ENCODE measurements at regions not wholly inside any gene's neighbourhood (a gene's known extent, or its start where the extent isn't known, plus 50 kb on each side); places are given as distances from the start of the nearest gene placed in this dataset.

DNA sequence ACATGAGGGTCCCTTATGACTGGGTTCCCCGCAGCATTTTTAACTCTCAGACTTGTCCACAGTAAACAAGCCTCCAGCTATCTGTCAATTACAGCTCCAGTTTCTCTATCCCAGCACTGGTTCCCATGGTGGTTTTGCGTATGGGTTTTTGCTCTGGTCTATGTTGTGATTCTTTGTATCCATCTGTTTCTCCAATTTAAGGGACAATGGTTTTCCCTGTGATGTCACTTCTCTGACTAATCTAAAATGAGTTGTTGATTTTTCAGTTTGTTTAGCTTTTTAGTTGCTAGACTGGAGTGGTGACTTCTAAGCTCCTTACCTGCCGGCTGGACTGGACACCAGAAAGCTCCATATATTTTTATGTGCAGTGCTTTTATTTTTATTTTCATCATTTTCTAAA lies 303.7 kb downstream of the INHBA start:
- peaks cover 1% of the 10 kb centered on the region for H3K27me3 Mint-ChIP-seq (ENCODE audit: insufficient read depth, low read depth, poor library complexity)
- no peaks in the 10 kb centered on the region for H3K79me2 ChIP-seq (replicated peaks; ENCODE audit: insufficient read depth)
- H3K27ac Mint-ChIP-seq = no peak overlapping the region
- no peaks in the 10 kb centered on the region for H3K9me2 ChIP-seq (ENCODE audit: insufficient read depth)
- H3F3A ChIP-seq (replicated peaks; ENCODE audit: low read depth) = no peaks in the 10 kb centered on the region
- no peaks in the 10 kb centered on the region for H3K36me3 Mint-ChIP-seq (ENCODE audit: low read depth)
- H3K4me1 ChIP-seq (ENCODE audit: insufficient read depth) = peaks cover 12% of the 10 kb centered on the region; the same call in 1 of the 2 replicates
- H3K4me1 Mint-ChIP-seq = peaks cover 17% of the 10 kb centered on the region
- H3K27ac ChIP-seq (ENCODE audit: low read depth) = no peak overlapping the region
- no peak for DNase-seq (ENCODE audit: low spot score)
- no peaks in the 10 kb centered on the region for H3K36me3 ChIP-seq (ENCODE audit: insufficient read depth)
- H3K4me3 ChIP-seq = no peak overlapping the region
- H3K4me2 ChIP-seq = no peak overlapping the region
- H2AFZ ChIP-seq = peak overlapping the region; percentile 44; the same call in 1 of the 2 replicates
- no peaks in the 10 kb centered on the region for H4K20me1 ChIP-seq (replicated peaks; ENCODE audit: insufficient read depth)
- no peak for TF ChIP-seq POLR2AphosphoS5 (IDR thresholded peaks at IDR 0.05; ENCODE audit: low read depth)
- TF ChIP-seq, protein P1, sequence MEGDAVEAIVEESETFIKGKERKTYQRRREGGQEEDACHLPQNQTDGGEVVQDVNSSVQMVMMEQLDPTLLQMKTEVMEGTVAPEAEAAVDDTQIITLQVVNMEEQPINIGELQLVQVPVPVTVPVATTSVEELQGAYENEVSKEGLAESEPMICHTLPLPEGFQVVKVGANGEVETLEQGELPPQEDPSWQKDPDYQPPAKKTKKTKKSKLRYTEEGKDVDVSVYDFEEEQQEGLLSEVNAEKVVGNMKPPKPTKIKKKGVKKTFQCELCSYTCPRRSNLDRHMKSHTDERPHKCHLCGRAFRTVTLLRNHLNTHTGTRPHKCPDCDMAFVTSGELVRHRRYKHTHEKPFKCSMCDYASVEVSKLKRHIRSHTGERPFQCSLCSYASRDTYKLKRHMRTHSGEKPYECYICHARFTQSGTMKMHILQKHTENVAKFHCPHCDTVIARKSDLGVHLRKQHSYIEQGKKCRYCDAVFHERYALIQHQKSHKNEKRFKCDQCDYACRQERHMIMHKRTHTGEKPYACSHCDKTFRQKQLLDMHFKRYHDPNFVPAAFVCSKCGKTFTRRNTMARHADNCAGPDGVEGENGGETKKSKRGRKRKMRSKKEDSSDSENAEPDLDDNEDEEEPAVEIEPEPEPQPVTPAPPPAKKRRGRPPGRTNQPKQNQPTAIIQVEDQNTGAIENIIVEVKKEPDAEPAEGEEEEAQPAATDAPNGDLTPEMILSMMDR (conservative IDR thresholded peaks at IDR 0.05; ENCODE audit: low read depth in 2 of 2) = no peak
- no peak for TF ChIP-seq CREB1 (CRISPR knock-in tag; IDR thresholded peaks at IDR 0.05; ENCODE audit: low read depth)
- TF ChIP-seq ZNF331 (CRISPR knock-in tag; IDR thresholded peaks at IDR 0.05; ENCODE audit: low read depth) = no peak
- TF ChIP-seq STAT1 (IDR thresholded peaks at IDR 0.05; ENCODE audit: unreplicated experiment) = no peak
- TF ChIP-seq, protein P2, sequence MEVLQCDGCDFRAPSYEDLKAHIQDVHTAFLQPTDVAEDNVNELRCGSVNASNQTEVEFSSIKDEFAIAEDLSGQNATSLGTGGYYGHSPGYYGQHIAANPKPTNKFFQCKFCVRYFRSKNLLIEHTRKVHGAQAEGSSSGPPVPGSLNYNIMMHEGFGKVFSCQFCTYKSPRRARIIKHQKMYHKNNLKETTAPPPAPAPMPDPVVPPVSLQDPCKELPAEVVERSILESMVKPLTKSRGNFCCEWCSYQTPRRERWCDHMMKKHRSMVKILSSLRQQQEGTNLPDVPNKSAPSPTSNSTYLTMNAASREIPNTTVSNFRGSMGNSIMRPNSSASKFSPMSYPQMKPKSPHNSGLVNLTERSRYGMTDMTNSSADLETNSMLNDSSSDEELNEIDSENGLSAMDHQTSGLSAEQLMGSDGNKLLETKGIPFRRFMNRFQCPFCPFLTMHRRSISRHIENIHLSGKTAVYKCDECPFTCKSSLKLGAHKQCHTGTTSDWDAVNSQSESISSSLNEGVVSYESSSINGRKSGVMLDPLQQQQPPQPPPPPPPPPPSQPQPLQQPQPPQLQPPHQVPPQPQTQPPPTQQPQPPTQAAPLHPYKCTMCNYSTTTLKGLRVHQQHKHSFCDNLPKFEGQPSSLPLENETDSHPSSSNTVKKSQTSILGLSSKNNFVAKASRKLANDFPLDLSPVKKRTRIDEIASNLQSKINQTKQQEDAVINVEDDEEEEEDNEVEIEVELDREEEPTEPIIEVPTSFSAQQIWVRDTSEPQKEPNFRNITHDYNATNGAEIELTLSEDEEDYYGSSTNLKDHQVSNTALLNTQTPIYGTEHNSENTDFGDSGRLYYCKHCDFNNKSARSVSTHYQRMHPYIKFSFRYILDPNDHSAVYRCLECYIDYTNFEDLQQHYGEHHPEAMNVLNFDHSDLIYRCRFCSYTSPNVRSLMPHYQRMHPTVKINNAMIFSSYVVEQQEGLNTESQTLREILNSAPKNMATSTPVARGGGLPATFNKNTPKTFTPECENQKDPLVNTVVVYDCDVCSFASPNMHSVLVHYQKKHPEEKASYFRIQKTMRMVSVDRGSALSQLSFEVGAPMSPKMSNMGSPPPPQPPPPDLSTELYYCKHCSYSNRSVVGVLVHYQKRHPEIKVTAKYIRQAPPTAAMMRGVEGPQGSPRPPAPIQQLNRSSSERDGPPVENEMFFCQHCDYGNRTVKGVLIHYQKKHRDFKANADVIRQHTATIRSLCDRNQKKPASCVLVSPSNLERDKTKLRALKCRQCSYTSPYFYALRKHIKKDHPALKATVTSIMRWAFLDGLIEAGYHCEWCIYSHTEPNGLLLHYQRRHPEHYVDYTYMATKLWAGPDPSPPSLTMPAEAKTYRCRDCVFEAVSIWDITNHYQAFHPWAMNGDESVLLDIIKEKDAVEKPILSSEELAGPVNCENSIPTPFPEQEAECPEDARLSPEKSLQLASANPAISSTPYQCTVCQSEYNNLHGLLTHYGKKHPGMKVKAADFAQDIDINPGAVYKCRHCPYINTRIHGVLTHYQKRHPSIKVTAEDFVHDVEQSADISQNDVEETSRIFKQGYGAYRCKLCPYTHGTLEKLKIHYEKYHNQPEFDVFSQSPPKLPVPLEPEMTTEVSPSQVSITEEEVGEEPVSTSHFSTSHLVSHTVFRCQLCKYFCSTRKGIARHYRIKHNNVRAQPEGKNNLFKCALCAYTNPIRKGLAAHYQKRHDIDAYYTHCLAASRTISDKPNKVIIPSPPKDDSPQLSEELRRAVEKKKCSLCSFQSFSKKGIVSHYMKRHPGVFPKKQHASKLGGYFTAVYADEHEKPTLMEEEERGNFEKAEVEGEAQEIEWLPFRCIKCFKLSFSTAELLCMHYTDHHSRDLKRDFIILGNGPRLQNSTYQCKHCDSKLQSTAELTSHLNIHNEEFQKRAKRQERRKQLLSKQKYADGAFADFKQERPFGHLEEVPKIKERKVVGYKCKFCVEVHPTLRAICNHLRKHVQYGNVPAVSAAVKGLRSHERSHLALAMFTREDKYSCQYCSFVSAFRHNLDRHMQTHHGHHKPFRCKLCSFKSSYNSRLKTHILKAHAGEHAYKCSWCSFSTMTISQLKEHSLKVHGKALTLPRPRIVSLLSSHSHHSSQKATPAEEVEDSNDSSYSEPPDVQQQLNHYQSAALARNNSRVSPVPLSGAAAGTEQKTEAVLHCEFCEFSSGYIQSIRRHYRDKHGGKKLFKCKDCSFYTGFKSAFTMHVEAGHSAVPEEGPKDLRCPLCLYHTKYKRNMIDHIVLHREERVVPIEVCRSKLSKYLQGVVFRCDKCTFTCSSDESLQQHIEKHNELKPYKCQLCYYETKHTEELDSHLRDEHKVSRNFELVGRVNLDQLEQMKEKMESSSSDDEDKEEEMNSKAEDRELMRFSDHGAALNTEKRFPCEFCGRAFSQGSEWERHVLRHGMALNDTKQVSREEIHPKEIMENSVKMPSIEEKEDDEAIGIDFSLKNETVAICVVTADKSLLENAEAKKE (CRISPR knock-in tag; IDR thresholded peaks at IDR 0.05) = no peak
- no peak for ATAC-seq
- peaks cover 5% of the 10 kb centered on the region; the same call in 1 of the 3 replicates for H3K9me3 Mint-ChIP-seq
- H3K27me3 ChIP-seq (ENCODE audit: insufficient read depth) = no peaks in the 10 kb centered on the region
- no peak overlapping the region for H3K4me3 Mint-ChIP-seq

All from GM23338 (cell line).